Fibroblast of lung (primary cell): ENCODE measurements at regions not wholly inside any gene's neighbourhood (a gene's known extent, or its start where the extent isn't known, plus 50 kb on each side); places are given as distances from the start of the nearest gene placed in this dataset.

Experiments used
- DNase-seq, 2 donors: peaks; one replicate each; pipeline versions ENCODE4 v3.0.0 to v3.0.0-alpha.2; 2010; ENCODE audit warnings: low read depth in 2 of 2
- H2AFZ ChIP-seq: 2 replicates; pipeline ENCODE4 v1.5.1; 2012; ENCODE audit warnings: low read length, control low read depth, inconsistent platforms
- H3K27ac ChIP-seq: 2 replicates; pipeline ENCODE4 v1.5.1; 2011; ENCODE audit warnings: low read length, control low read depth; ENCODE audit not compliant: insufficient read depth
- H3K27me3 ChIP-seq: 2 replicates; pipeline ENCODE4 v1.5.1; 2011; ENCODE audit warnings: mild to moderate bottlenecking, low read length; ENCODE audit not compliant: control insufficient read depth, insufficient read depth
- H3K36me3 ChIP-seq: 2 replicates; pipeline ENCODE4 v1.5.1; 2011; ENCODE audit warnings: low read length; ENCODE audit not compliant: control insufficient read depth, insufficient read depth
- H3K4me1 ChIP-seq: 2 replicates; pipeline ENCODE4 v1.5.1; 2011; ENCODE audit warnings: low read length; ENCODE audit not compliant: control insufficient read depth, insufficient read depth; ENCODE audit errors: extremely low read depth
- H3K4me2 ChIP-seq: 2 replicates; pipeline ENCODE4 v1.5.1; 2011; ENCODE audit warnings: low read length, control low read depth; ENCODE audit not compliant: insufficient read depth; ENCODE audit errors: extremely low read depth
- H3K4me3 ChIP-seq, 4 experiments: fragments of 200-600 bp in 1 of 4; sonication (generic) in 1 of 4; replicated peaks in 1 of 4; 2 replicates each; pipeline ENCODE4 v1.5.1; 2011 to 2016; ENCODE audit warnings: low read length in 4 of 4, low read depth in 3 of 4, mild to moderate bottlenecking in 3 of 4, control low read depth in 2 of 4, inconsistent platforms in 1 of 4, mixed read lengths in 1 of 4; ENCODE audit not compliant: insufficient read depth in 1 of 4; ENCODE audit errors: control extremely low read depth in 1 of 4
- H3K79me2 ChIP-seq: 2 replicates; pipeline ENCODE4 v1.5.1; 2012; ENCODE audit warnings: mild to moderate bottlenecking, low read length, inconsistent platforms; ENCODE audit not compliant: control insufficient read depth, insufficient read depth
- H3K9ac ChIP-seq: 2 replicates; pipeline ENCODE4 v1.5.1; 2011; ENCODE audit warnings: mild to moderate bottlenecking, low read length, control low read depth; ENCODE audit not compliant: insufficient read depth
- H3K9me3 ChIP-seq: 2 replicates; pipeline ENCODE4 v1.5.1; 2012; ENCODE audit warnings: low read depth, low read length; ENCODE audit not compliant: control insufficient read depth, insufficient read depth
- H4K20me1 ChIP-seq: 2 replicates; pipeline ENCODE4 v1.5.1; 2011; ENCODE audit warnings: low read length; ENCODE audit not compliant: control insufficient read depth, insufficient read depth; ENCODE audit errors: extremely low read depth
- CTCF ChIP-seq, 2 donors: IDR thresholded peaks in 1 of 2; conservative IDR thresholded peaks in 1 of 2; 1 replicate in 1 of 2; 2 replicates in 1 of 2; pipeline ENCODE4 v1.5.1; 2011 to 2012; ENCODE audit warnings: low read length in 2 of 2, control low read depth in 1 of 2, inconsistent platforms in 1 of 2, low read depth in 1 of 2, mild to moderate bottlenecking in 1 of 2
- EZH2 ChIP-seq: IDR thresholded peaks from 2 replicates; pipeline ENCODE4 v1.5.1; 2012; ENCODE audit warnings: low read length, control low read depth, mild to moderate bottlenecking; ENCODE audit errors: missing control alignments

GRCh38 chr3:154898443-154898842 lies 181.7 kb upstream of the MME start:
- no peak overlapping the region for H3K4me2 ChIP-seq
- H3K9ac ChIP-seq, result no peak overlapping the region
- no peaks in the 10 kb centered on the region for H3K27me3 ChIP-seq
- no peak for TF ChIP-seq EZH2
- no peaks in the 10 kb centered on the region for H4K20me1 ChIP-seq
- H3K4me3 ChIP-seq, result no peak overlapping the region
- no peaks in the 10 kb centered on the region for H3K79me2 ChIP-seq
- no peaks in the 10 kb centered on the region for H3K4me1 ChIP-seq
- DNase-seq, result peak in 1 of 2 donors; percentile 13
- no peaks in the 10 kb centered on the region for H3K36me3 ChIP-seq
- H3K27ac ChIP-seq, result no peak overlapping the region
- no peaks in the 10 kb centered on the region for H3K9me3 ChIP-seq
- peak overlapping the region; percentile 54 for H2AFZ ChIP-seq

- no peaks in the 10 kb centered on the region for H4K20me1 ChIP-seq
- H3K27ac ChIP-seq, result no peak overlapping the region
- no peaks in the 10 kb centered on the region for H3K9me3 ChIP-seq
- H3K36me3 ChIP-seq, result no peaks in the 10 kb centered on the region
- DNase-seq, result no peak
- H3K4me2 ChIP-seq, result no peak overlapping the region
- no peaks in the 10 kb centered on the region for H3K4me1 ChIP-seq
- no peaks in the 10 kb centered on the region for H3K79me2 ChIP-seq
- H3K9ac ChIP-seq, result no peak overlapping the region
- H2AFZ ChIP-seq, result no peak overlapping the region
- no peaks in the 10 kb centered on the region for H3K27me3 ChIP-seq
- H3K4me3 ChIP-seq, result no peak overlapping the region
- TF ChIP-seq CTCF (conservative IDR thresholded peaks at IDR 0.05 in 1 of 2, IDR thresholded peaks at IDR 0.05 in 1 of 2; ENCODE audit: low read depth in 1 of 2, low read length in 2 of 2) (no peak), EZH2 (no peak)
These were observed 186.3 kb upstream of the MME start for GRCh38 chr3:154893813-154894212.

- Histone ChIP-seq H3K9ac (no peak overlapping the region), H4K20me1 (no peaks in the 10 kb centered on the region), H3K79me2 (no peaks in the 10 kb centered on the region), H2AFZ (no peak overlapping the region), H3K27ac (no peak overlapping the region), H3K9me3 (no peaks in the 10 kb centered on the region), H3K36me3 (no peaks in the 10 kb centered on the region), H3K4me2 (no peak overlapping the region), H3K27me3 (no peaks in the 10 kb centered on the region), H3K4me1 (peaks cover 7% of the 10 kb centered on the region), H3K4me3 (no peak overlapping the region)
- DNase-seq, result no peak
- TF ChIP-seq CTCF (conservative IDR thresholded peaks at IDR 0.05 in 1 of 2, IDR thresholded peaks at IDR 0.05 in 1 of 2; ENCODE audit: low read depth in 1 of 2, low read length in 2 of 2) (no peak), EZH2 (no peak)
These were observed 190.9 kb upstream of the MME start for GRCh38 chr3:154889227-154889634.
